ENCODE measurements at regions not wholly inside any gene's neighbourhood (a gene's known extent, or its start where the extent isn't known, plus 50 kb on each side); places are given as distances from the start of the nearest gene placed in this dataset.
"Not testable (repeated sequence)": the region's sequence is repeated elsewhere in the genome, so short reads cannot be mapped to it uniquely, and the experiment has no call there.

- WGBS, 2 donors: 61 to 67% methylated on average over 5 of the region's 5 CpGs
- no peak for TF ChIP-seq CTCF (IDR thresholded peaks at IDR 0.05)
- no peak overlapping the region for H3K4me3 ChIP-seq (ENCODE audit: low read depth, poor library complexity, severe bottlenecking)
- intact Hi-C loops (cut with DNase I; ENCODE audit: low total_unique reads): no loop called here
- DNase-seq (ENCODE audit: low spot score in 2 of 2): no peak
Observed at GRCh38 chr2:362924-363323, 75.0 kb upstream of the ALKAL2 start.

- WGBS, 2 donors: 73 to 80% methylated on average over 4 of the region's 4 CpGs
- TF ChIP-seq CTCF (IDR thresholded peaks at IDR 0.05) (no peak), POLR2A (IDR thresholded peaks at IDR 0.05) (no peak)
- H3K4me3 ChIP-seq (ENCODE audit: low read depth, poor library complexity, severe bottlenecking): no peak overlapping the region
- intact Hi-C loops (cut with DNase I; ENCODE audit: low total_unique reads): no loop called here
- DNase-seq (ENCODE audit: low spot score in 2 of 2): no peak
Observed at GRCh38 chr2:360124-360523, 72.2 kb upstream of the ALKAL2 start.

- no peak for DNase-seq (ENCODE audit: low spot score in 2 of 2)
- TF ChIP-seq CTCF (IDR thresholded peaks at IDR 0.05) (no peak), POLR2A (IDR thresholded peaks at IDR 0.05) (no peak)
- H3K4me3 ChIP-seq (ENCODE audit: low read depth, poor library complexity, severe bottlenecking): no peak overlapping the region
- 41 to 46% methylated on average over 5 of the region's 5 CpGs for WGBS, 2 donors
- intact Hi-C loops (cut with DNase I; ENCODE audit: low total_unique reads): no loop called here
Observed at GRCh38 chr2:359047-359446, 71.2 kb upstream of the ALKAL2 start.

GRCh38 chr2:357811-358210 lies 69.9 kb upstream of the ALKAL2 start:
- no peak overlapping the region for H3K4me3 ChIP-seq (ENCODE audit: low read depth, poor library complexity, severe bottlenecking)
- no peak for TF ChIP-seq CTCF (IDR thresholded peaks at IDR 0.05)
- TF ChIP-seq POLR2A (IDR thresholded peaks at IDR 0.05): no peak
- 72 to 84% methylated on average over 2 of the region's 2 CpGs for WGBS, 2 donors
- DNase-seq (ENCODE audit: low spot score in 2 of 2): no peak
- intact Hi-C loops (cut with DNase I; ENCODE audit: low total_unique reads): no loop called here

- H3K4me3 ChIP-seq (ENCODE audit: low read depth, poor library complexity, severe bottlenecking); intact Hi-C loops (cut with DNase I; ENCODE audit: low total_unique reads); DNase-seq (ENCODE audit: low spot score in 2 of 2): not testable (repeated sequence)
- 83 to 87% methylated on average over 21 of the region's 21 CpGs for WGBS, 2 donors
Observed at GRCh38 chr2:356304-356703, 68.4 kb upstream of the ALKAL2 start.

- no peak overlapping the region for H3K4me3 ChIP-seq (ENCODE audit: low read depth, poor library complexity, severe bottlenecking)
- TF ChIP-seq POLR2A (IDR thresholded peaks at IDR 0.05) (no peak), CTCF (IDR thresholded peaks at IDR 0.05) (no peak)
- 83 to 85% methylated on average over 12 of the region's 12 CpGs for WGBS, 2 donors
- intact Hi-C loops (cut with DNase I; ENCODE audit: low total_unique reads): no loop called here
- no peak for DNase-seq (ENCODE audit: low spot score in 2 of 2)
Observed at GRCh38 chr2:355773-356172, 67.9 kb upstream of the ALKAL2 start.
